ENCODE measurements at regions not wholly inside any gene's neighbourhood (a gene's known extent, or its start where the extent isn't known, plus 50 kb on each side); places are given as distances from the start of the nearest gene placed in this dataset.

DNA sequence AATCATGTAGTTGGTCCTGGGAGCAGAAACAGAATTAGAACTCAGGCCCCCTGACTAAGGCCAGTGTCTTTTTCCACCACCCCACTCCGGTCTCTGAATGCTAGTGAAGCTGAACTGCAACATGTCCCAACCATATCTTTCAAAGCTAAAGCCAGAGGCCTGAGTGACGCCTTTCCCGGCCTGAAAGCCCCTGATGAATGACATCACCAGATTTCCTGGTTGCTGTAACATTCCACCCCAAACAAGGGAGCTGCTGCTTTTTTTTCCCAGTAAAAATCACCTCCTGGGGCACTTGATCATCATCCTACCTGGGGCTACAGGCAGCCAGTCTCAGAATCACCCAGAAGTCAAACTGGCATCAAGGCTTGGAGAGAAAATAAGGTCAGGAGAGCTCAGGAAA, 162.7 kb downstream of the ARL4C start:
- DNase-seq (ENCODE audit: low read depth), result no peak
- no peak overlapping the region for H3K4me3 ChIP-seq (ENCODE audit: low read depth, low read length)
- TF ChIP-seq, protein P1, sequence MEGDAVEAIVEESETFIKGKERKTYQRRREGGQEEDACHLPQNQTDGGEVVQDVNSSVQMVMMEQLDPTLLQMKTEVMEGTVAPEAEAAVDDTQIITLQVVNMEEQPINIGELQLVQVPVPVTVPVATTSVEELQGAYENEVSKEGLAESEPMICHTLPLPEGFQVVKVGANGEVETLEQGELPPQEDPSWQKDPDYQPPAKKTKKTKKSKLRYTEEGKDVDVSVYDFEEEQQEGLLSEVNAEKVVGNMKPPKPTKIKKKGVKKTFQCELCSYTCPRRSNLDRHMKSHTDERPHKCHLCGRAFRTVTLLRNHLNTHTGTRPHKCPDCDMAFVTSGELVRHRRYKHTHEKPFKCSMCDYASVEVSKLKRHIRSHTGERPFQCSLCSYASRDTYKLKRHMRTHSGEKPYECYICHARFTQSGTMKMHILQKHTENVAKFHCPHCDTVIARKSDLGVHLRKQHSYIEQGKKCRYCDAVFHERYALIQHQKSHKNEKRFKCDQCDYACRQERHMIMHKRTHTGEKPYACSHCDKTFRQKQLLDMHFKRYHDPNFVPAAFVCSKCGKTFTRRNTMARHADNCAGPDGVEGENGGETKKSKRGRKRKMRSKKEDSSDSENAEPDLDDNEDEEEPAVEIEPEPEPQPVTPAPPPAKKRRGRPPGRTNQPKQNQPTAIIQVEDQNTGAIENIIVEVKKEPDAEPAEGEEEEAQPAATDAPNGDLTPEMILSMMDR (IDR thresholded peaks at IDR 0.05; ENCODE audit: low read depth, low read length, missing control alignments), result no peak

DNA sequence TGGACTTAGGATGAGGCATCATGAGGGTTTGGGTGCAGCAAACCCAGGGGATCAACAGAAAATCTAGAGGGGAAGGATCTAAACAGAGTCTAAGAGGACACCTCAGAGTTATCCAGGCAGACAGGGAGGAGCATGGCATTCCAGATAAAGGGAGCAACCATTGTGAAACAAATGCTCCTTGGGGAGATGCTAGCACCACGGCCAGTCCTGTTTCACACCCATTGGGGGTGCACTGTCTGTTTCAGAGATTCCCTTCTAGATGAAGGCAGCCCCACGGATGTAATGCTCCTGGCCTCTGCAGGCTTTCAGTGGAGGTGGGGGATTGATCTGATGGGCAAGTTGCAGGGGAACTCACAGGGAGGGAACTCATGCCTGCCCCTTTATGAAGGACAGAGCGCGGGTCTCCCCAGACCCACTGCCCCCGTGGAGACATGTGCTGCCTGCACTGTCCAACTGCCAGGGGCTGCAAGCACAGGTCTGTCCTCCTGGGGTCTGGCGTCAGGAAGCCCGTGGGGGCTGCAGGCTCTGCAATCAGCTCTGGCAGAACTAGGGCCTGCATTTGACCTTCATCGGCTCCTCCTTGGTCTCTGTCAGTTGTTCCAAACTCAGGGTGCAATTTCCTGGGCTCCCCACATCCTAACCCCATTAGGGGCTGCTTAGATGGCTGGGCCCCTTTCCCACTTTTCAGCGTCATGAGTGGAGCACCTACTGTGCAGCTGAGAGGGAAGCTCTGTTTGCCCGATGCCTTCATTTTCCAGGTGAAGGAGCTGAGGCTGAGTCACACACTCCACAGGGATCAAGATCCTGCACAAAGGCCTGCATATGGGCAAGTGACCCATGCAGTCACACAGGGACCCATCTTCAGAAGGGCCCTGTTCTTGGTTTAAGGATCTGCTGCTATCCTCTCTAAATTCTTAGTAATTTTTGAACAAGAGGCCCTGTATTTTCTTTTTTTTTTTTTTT, 163.4 kb downstream of the ARL4C start:
- H3K4me3 ChIP-seq (ENCODE audit: low read depth, low read length), result no peak overlapping the region
- DNase-seq (ENCODE audit: low read depth), result no peak
- TF ChIP-seq, protein P1 (IDR thresholded peaks at IDR 0.05; ENCODE audit: low read depth, low read length, missing control alignments), result no peak

DNA sequence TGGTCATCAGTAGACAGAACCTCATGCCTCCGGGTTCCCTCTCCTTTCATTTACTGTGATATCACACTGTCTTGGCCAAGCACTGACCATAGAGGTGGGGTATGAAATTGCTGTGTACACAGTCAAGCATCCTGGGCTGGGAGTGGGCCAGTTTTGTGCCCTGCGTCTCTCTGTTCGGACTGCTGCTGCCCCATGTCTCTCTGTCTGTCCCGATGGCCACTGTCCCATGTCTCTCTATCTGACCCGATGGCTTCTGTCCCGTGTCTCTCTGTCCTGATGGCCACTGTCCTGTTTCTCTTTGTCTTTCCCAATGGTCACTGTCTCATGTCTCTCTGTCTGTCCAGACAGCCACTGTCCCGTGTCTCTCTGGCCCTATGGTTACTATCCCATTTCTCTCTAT, 164.9 kb downstream of the ARL4C start:
- TF ChIP-seq, protein P1 (IDR thresholded peaks at IDR 0.05; ENCODE audit: low read depth, low read length, missing control alignments), result no peak
- H3K4me3 ChIP-seq (ENCODE audit: low read depth, low read length), result no peak overlapping the region
- no peak for DNase-seq (ENCODE audit: low read depth)

DNA sequence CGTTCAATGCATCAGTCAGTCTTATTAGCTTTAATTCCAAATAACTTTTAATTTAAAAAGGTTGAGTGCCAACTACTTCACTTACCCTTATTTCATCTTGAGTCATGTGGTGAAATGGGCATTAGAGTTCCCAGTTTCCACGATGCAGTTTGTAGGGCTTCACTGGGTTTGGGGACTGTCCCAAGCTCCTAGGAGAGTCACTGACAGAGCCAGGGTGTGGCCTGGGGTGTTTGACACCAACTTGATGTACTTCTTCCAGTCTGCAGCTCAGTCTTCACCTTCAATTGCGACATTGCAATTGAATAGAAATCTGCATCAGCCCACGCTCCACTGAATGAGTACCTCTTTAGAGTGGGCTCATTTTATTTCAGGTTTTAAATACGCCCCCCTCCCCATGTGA, 165.3 kb downstream of the ARL4C start:
- no peak for DNase-seq (ENCODE audit: low read depth)
- H3K4me3 ChIP-seq (ENCODE audit: low read depth, low read length), result no peak overlapping the region
- TF ChIP-seq, protein P1 (IDR thresholded peaks at IDR 0.05; ENCODE audit: low read depth, low read length, missing control alignments), result no peak

DNA sequence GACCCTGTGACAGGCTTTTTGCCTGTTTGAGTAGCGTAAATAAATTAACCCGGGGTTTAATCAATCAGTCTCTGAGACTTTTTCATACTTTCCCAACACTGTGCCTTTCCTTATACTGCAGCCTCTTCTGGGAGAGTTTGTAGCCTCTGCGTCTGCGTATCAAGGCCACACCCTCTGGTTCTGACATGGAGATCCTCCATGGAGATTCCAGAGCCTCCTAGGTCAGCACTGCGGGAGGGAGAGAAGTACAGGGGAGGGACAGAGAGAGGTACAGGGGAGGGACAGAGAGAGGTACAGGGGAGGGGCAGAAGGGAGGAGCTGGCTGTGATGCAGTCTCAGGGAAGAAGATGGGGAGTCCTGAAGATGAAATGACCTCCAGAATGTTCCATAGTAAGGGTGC, 166.0 kb downstream of the ARL4C start:
- no peak for DNase-seq (ENCODE audit: low read depth)
- TF ChIP-seq, protein P1 (IDR thresholded peaks at IDR 0.05; ENCODE audit: low read depth, low read length, missing control alignments), result no peak
- no peak overlapping the region for H3K4me3 ChIP-seq (ENCODE audit: low read depth, low read length)

DNA sequence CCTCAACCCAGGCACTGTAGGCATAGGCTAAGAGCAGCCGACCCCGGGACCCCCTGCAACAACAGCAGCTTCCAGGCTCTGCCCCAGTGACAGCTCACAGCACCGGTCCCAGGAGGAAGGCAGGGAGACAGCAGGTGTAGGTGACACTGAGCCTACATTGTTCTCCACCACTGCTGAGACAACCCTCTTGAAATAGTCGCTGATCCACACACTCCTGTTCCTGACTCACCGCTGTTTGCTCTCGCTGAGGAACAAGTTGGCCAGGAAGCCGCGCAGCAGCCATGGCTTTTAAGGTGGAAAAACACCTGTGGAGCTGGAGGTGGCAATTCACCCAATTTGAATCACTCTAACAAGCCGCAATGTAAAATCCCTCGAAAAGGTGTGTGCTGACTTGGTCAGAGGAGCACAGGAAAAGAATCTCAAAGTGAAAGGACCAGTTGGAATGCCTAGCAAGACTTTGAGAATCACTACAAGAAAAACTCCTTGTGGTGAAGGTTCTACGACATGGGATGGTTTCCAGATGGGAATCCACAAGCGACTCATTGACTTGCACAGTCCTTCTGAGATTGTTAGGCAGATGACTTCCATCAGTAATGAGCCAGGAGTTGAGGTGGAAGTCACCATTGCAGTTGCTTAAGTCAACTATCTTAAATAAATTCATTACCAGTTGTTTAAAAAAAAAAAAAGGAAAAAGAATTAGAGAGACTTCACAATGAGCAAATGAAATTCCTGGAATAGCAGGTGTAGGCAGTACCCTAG, 167.5 kb downstream of the ARL4C start:
- H3K4me3 ChIP-seq (ENCODE audit: low read depth, low read length), result no peak overlapping the region
- DNase-seq (ENCODE audit: low read depth), result no peak
- TF ChIP-seq, protein P1 (IDR thresholded peaks at IDR 0.05; ENCODE audit: low read depth, low read length, missing control alignments), result no peak

Data from GM12864 (cell line).